IPS-18a (cell line): ENCODE measurements at regions not wholly inside any gene's neighbourhood (a gene's known extent, or its start where the extent isn't known, plus 50 kb on each side); places are given as distances from the start of the nearest gene placed in this dataset.
"Not testable (repeated sequence)": the region's sequence is repeated elsewhere in the genome, so short reads cannot be mapped to it uniquely, and the experiment has no call there.

ENCODE experiments used
- H3K27ac ChIP-seq: one replicate; pipeline ENCODE4 v1.5.1; 2013; ENCODE audit warnings: low read length
- H3K27me3 ChIP-seq: one replicate; pipeline ENCODE4 v1.6.1; 2013; ENCODE audit warnings: mild to moderate bottlenecking, low read length; ENCODE audit not compliant: control insufficient read depth, insufficient read depth
- H3K36me3 ChIP-seq: one replicate; pipeline ENCODE4 v1.6.1; 2013; ENCODE audit warnings: low read depth, low read length; ENCODE audit not compliant: control insufficient read depth
- H3K4me1 ChIP-seq: one replicate; pipeline ENCODE4 v1.6.1; 2013; ENCODE audit warnings: low read depth, low read length; ENCODE audit not compliant: control insufficient read depth
- H3K4me3 ChIP-seq: one replicate; pipeline ENCODE4 v1.5.1; 2013; ENCODE audit warnings: low read length
- H3K9ac ChIP-seq: one replicate; pipeline ENCODE4 v1.6.1; 2013; ENCODE audit warnings: mild to moderate bottlenecking, low read length, moderate library complexity
- H3K9me3 ChIP-seq: one replicate; pipeline ENCODE4 v1.6.1; 2013; ENCODE audit warnings: low read depth, low read length; ENCODE audit not compliant: control insufficient read depth

DNA sequence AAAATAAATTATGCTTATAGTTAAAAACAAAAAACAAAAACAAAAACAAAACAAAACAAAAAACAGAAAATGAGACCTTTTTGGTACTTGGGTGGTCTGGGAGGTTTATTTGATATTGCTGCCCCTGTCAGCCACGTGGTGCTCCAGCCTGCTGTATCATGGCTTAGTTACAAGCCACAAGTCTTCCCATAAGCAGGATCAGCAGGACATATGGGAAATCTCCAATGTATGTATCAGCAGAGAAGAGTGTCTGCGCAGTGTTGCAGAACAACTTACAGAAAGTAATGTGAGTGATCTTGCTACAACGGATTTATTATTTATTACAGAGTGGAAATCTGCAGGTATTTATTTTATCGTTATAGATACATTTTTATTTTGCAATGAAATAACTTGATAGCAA lies 423.0 kb upstream of the TMPRSS15 start:
- H3K4me3 ChIP-seq, result no peak overlapping the region
- no peak overlapping the region for H3K27ac ChIP-seq
- no peaks in the 10 kb centered on the region for H3K27me3 ChIP-seq
- H3K9ac ChIP-seq, result no peak overlapping the region
- H3K9me3 ChIP-seq, result no peaks in the 10 kb centered on the region
- H3K36me3 ChIP-seq, result no peaks in the 10 kb centered on the region
- H3K4me1 ChIP-seq, result no peaks in the 10 kb centered on the region

DNA sequence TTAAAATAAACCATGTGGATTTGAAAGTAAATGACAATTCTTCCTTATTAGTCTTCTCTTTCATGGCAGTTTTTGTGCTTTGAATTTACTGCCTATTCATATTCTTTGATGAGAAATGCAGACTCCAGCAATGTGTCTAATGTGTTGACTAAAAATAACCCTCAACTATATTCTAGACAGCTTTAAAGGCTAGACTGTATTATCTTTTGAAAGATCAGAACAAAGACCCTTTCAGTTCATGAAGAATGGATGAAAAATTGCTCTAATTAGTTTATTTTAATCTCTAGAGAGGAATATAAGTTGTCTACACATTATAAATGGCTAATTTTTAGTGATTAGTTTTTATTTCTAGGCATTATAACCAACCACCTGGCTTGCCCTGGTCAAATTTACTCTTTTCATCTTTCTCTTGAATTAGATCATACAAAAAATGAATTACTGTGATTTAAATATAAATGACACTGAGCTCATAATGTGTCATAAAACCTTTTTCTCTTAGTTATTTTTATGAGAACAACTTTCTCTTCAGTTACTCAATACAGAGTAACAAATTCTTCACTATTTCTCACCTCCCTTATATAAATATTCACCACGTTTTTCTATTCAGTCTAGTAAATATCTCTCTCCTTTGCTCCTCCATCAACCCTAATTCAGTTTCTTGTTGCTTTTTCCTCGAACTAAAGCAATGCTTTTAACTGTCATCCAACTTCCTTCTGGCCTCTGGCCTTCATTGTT lies 428.5 kb upstream of the TMPRSS15 start:
- H3K36me3 ChIP-seq, result no peaks in the 10 kb centered on the region
- H3K9me3 ChIP-seq, result no peaks in the 10 kb centered on the region
- H3K4me3 ChIP-seq, result no peak overlapping the region
- no peak overlapping the region for H3K9ac ChIP-seq
- no peaks in the 10 kb centered on the region for H3K27me3 ChIP-seq
- no peak overlapping the region for H3K27ac ChIP-seq
- H3K4me1 ChIP-seq, result no peaks in the 10 kb centered on the region

DNA sequence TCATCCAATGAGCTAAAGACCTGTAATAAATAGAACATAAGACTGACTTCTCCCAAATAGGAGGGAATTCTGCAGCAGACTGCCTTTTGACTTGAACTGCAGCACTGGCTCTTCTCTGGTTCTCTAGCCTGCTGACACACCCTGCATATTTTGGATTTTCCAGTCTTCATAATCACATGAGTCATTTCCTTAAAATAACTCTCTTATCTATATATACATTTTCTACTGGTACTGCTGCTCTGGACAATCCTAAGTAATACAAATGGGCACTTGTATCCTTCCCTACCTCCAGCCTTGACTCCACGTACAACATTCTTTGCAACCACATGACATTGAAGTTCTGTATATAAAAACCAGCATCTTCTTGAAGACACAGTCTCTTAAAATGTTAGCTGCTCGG lies 429.4 kb upstream of the TMPRSS15 start:
- no peaks in the 10 kb centered on the region for H3K27me3 ChIP-seq
- no peak overlapping the region for H3K27ac ChIP-seq
- no peak overlapping the region for H3K9ac ChIP-seq
- no peaks in the 10 kb centered on the region for H3K9me3 ChIP-seq
- no peaks in the 10 kb centered on the region for H3K36me3 ChIP-seq
- no peak overlapping the region for H3K4me3 ChIP-seq
- no peaks in the 10 kb centered on the region for H3K4me1 ChIP-seq

DNA sequence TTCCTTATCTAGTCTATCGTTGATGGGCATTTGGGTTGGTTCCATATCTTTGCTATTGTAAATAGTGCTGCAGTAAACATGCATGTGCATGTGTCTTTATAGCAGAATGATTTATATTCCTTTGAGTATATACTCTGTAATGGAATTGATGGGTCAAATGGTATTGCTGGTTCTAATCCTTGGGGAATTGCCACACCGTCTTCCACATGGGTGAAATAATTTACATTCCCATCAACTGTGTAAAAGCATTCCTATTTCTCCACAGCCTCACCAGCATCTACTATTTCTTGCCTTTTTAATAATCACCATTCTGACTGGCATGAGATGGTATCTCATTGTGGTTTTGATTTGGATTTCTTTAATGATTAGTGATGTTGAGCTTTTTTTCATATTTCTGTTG lies 430.5 kb upstream of the TMPRSS15 start:
- H3K9ac ChIP-seq, result not testable (repeated sequence)

DNA sequence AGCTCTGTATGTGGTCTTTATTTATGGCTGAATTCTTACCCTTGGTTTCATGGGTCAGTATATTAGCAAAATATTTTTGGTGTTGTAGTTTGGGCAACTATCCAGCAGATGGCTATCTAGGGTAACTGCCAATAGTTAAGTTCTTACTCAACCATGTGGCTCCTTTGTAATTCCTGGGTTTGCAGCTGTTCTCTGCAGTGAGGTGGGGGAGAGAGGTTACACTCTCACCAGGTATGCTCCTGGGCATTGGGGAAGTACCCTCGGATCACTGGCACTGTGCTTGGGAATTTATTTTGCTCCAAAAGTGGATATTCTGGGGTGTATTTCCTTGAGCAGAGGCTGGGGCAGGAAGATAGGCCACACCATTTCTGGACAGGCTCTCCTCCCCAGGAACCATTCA lies 436.7 kb upstream of the TMPRSS15 start:
- H3K9ac ChIP-seq, result no peak overlapping the region
- no peaks in the 10 kb centered on the region for H3K27me3 ChIP-seq
- no peaks in the 10 kb centered on the region for H3K4me1 ChIP-seq
- no peaks in the 10 kb centered on the region for H3K36me3 ChIP-seq
- H3K4me3 ChIP-seq, result no peak overlapping the region
- H3K9me3 ChIP-seq, result no peaks in the 10 kb centered on the region
- no peak overlapping the region for H3K27ac ChIP-seq

More for the DNA sequence above, 430.5 kb upstream of the TMPRSS15 start:
- H3K4me1 ChIP-seq, H3K27ac ChIP-seq, H3K36me3 ChIP-seq, H3K27me3 ChIP-seq, H3K9me3 ChIP-seq, H3K4me3 ChIP-seq: not testable (repeated sequence)

DNA sequence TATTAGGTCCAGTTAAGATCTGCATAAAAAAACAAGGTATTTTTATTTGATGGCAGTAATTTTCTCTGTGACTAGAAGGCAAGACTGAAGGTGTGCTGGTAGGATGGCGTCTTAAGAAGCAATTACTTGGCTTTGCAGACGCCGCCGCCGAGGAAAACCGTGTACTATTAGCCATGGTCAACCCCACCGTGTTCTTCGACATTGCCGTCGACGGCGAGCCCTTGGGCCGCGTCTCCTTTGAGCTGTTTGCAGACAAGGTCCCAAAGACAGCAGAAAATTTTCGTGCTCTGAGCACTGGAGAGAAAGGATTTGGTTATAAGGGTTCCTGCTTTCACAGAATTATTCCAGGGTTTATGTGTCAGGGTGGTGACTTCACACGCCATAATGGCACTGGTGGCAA lies 454.0 kb upstream of the TMPRSS15 start:
- not testable (repeated sequence) for H3K27me3 ChIP-seq, H3K4me1 ChIP-seq, H3K9ac ChIP-seq, H3K36me3 ChIP-seq, H3K4me3 ChIP-seq, H3K27ac ChIP-seq, H3K9me3 ChIP-seq

DNA sequence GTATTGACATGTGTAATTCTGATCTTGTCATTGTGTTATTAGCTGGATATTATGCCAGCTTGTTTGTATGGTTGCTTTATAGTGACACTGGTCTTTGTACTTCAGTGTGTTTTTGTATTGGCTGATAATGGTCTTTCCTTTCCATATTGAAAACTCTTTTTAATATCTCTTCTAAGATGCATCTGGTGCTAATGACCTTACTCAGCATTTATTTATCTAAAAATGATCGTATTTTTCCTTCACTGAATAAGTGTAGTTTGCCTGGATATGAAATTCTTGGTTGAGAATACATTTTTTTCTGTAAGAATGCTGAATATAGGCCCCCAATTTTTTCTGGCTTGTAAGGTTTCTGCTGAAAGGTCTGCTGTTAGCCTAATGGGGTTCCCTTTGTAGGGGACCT lies 465.5 kb upstream of the TMPRSS15 start:
- H3K9me3 ChIP-seq, result no peaks in the 10 kb centered on the region
- H3K9ac ChIP-seq, result no peak overlapping the region

DNA sequence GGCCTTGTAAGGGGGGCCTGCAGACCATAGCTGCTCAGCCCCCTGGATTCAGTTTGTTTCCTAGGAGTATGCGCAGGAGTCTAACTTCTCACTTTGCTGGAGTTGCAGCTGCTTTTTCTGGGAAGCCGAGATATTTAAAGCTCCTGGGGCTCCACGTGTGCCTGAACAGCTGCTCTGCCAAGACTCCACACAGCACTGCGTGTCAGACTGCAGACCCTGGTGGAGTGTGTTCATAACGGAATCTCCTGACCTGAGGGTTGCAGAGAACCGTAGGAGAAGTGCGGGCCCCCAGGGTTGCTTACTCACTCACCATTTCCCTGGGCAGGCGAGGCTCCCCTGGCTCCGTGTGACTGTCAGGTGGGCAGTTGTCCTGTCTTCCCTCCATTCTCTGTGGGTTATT lies 474.3 kb upstream of the TMPRSS15 start:
- no peak overlapping the region for H3K4me3 ChIP-seq
- no peak overlapping the region for H3K27ac ChIP-seq
- H3K9me3 ChIP-seq, result peaks cover 17% of the 10 kb centered on the region
- H3K9ac ChIP-seq, result no peak overlapping the region
- no peaks in the 10 kb centered on the region for H3K4me1 ChIP-seq
- no peaks in the 10 kb centered on the region for H3K36me3 ChIP-seq
- H3K27me3 ChIP-seq, result no peaks in the 10 kb centered on the region

More for the DNA sequence above, 465.5 kb upstream of the TMPRSS15 start:
- H3K36me3 ChIP-seq, result no peaks in the 10 kb centered on the region
- H3K27ac ChIP-seq, result no peak overlapping the region
- no peaks in the 10 kb centered on the region for H3K4me1 ChIP-seq
- H3K27me3 ChIP-seq, result no peaks in the 10 kb centered on the region
- no peak overlapping the region for H3K4me3 ChIP-seq

DNA sequence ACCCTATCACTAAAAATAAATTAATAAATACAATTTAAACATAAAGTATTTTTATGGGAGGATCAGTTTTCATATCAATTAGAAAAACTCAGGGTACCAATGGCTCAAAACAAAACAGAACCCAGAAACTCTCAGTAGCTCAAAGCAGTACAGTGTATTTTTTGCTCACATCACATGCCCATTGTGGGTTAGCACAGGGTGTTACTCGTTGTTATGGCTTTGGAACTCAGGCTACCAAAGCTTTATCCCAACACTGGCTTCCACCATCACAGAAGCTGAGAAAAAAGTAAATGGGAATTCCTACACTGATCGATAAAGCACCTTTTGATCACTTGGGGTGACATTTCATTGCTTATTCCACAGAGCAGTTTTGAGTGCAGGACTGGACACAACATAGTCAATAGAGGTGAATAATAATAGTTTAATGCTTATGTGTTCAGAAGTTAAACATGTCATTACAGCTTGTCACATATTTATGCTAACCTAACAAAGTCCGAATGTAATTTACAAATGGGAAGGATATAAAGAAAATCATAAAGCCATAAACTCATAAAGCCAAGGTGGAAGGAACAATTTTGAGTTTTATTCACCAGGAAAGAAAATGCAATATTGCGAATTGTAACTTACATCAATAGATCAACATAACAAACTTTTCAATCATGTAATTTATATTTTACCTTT lies 484.5 kb upstream of the TMPRSS15 start:
- Histone ChIP-seq H3K9ac (no peak overlapping the region), H3K4me3 (no peak overlapping the region), H3K27me3 (no peaks in the 10 kb centered on the region), H3K27ac (no peak overlapping the region), H3K4me1 (no peaks in the 10 kb centered on the region), H3K36me3 (no peaks in the 10 kb centered on the region), H3K9me3 (peaks cover 9% of the 10 kb centered on the region)

DNA sequence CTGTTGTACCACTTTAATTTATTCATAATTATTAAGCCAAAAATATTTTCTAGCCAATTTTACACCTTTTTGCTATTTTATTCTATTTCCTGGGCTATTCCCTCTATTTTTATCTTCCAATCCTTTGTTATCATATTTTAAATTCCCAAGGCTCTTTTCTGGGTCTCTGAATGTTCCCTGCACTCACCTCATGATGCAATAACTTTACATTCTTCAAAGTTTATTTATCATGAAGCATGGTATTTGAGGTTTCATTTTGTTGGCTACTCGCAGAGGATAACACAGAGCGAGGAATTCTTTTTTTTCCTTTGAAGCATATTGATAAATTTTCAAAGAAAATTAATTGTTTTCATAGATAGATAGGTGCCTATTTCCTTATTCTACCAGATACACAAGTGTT lies 489.8 kb upstream of the TMPRSS15 start:
- H3K36me3 ChIP-seq, result no peaks in the 10 kb centered on the region
- no peaks in the 10 kb centered on the region for H3K9me3 ChIP-seq
- H3K27ac ChIP-seq, result no peak overlapping the region
- no peaks in the 10 kb centered on the region for H3K27me3 ChIP-seq
- no peak overlapping the region for H3K4me3 ChIP-seq
- no peaks in the 10 kb centered on the region for H3K4me1 ChIP-seq
- no peak overlapping the region for H3K9ac ChIP-seq

DNA sequence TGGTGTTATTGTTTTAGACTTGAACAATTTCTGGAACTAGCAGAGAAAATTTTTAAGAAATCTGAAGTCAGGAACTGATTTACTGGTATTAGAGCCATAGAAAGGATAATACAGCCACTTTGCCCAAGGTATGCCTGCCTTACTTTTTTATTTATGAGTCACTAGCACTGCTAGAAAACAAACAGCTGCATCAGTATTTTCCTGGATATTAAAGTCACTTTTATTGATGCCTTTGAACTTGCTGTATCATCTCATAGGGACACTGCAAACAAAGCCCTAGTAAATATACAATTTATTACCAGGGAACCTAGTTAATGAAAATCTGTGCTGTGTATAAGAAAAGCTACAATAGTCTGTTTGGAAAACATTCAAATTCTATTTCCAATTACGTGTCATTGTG lies 490.8 kb upstream of the TMPRSS15 start:
- H3K27me3 ChIP-seq, result no peaks in the 10 kb centered on the region
- no peaks in the 10 kb centered on the region for H3K4me1 ChIP-seq
- H3K9ac ChIP-seq, result no peak overlapping the region
- no peaks in the 10 kb centered on the region for H3K9me3 ChIP-seq
- no peak overlapping the region for H3K4me3 ChIP-seq
- no peaks in the 10 kb centered on the region for H3K36me3 ChIP-seq
- H3K27ac ChIP-seq, result no peak overlapping the region

DNA sequence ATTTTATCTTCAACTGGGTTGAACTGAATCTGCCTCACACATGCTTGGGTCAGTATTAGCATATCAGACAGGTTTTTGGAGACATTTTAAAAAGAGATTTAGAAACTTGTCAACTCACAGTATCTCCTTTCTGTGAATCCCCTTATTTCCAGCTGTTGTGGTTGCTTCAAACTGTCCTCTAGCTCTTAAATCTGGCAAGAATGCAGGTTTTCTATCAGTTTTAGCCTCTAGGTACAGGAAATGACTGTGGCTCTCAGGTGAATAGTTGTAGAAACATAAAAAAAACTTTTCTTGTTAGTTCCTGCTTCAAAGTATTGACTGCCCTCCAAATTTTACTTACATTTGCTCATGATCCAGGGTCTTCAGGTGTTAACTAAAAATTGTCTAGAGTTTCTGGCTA lies 495.7 kb upstream of the TMPRSS15 start:
- no peak overlapping the region for H3K27ac ChIP-seq
- H3K36me3 ChIP-seq, result no peaks in the 10 kb centered on the region
- no peaks in the 10 kb centered on the region for H3K4me1 ChIP-seq
- H3K4me3 ChIP-seq, result no peak overlapping the region
- no peaks in the 10 kb centered on the region for H3K27me3 ChIP-seq
- H3K9me3 ChIP-seq, result no peaks in the 10 kb centered on the region
- H3K9ac ChIP-seq, result no peak overlapping the region
